22Rv1 (cell line): ENCODE measurements at regions not wholly inside any gene's neighbourhood (a gene's known extent, or its start where the extent isn't known, plus 50 kb on each side); places are given as distances from the start of the nearest gene placed in this dataset.

Source experiments
- CTCF ChIP-seq: fragments of 450-650 bp; IDR thresholded peaks from 2 replicates; pipeline ENCODE4 v1.5.1; 2017; ENCODE audit warnings: mild to moderate bottlenecking
- ZFX ChIP-seq: fragments of 450-650 bp; IDR thresholded peaks from 2 replicates; pipeline ENCODE4 v1.6.1; 2017; ENCODE audit warnings: antibody characterized with exemption, borderline replicate concordance

DNA sequence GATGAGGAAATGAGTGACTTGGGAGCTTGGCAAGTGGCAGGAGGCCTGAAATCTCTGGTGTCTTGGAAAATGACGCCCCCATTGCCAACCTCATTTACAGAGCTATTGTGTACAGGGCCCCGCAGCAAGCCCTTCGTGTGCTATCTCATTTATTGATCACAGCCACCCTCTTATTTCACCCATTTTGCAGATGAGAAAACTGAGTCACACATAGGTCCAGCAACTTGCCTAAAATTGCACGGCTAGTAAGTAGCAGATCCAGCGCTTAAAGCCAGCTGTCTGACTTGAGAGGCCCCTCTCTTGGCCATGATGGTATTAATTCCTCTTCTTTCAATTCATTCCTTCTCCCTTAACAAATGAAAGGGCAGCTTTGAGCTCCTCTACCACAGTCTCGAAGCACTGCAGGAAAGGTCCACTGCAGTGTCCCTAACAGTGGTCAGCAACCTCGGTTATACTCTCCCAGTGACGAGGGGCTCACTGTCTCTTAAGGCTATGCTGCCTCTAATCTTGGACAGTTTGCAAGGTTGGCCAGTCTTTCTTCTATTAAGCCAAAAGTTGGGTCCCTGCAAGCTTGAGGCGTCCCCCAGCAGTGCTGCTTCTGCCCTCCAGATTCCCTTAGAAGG lies 162.2 kb downstream of the COPRS start:
- TF ChIP-seq CTCF (no peak), ZFX (no peak)
